ENCODE measurements at regions not wholly inside any gene's neighbourhood (a gene's known extent, or its start where the extent isn't known, plus 50 kb on each side); places are given as distances from the start of the nearest gene placed in this dataset.
"Not testable (repeated sequence)": the region's sequence is repeated elsewhere in the genome, so short reads cannot be mapped to it uniquely, and the experiment has no call there.

DNA sequence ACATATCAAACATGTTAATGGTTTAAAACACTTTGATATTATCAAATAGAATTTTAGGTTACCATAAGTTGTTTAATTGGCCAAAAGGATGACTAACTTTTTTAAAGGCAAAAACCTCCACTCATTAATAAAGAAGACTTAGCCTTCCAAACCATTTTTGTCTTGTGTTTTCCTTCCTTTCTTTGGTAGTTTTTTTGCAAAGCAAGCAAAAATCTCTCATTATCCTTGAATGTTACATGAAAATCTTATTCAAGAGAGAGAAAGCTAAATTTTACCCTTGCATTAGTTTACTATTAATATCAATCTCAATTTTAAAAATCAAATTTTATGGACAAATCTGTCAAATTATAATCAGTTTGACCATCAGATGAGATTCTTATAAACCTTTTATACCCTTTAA, 419.5 kb downstream of the SPIN4 start:
- Histone ChIP-seq H2AFZ (ENCODE audit: low read depth, low read length) (no peak overlapping the region), H3K9ac (ENCODE audit: low read length) (no peak overlapping the region), H3K27ac (ENCODE audit: low read depth, low read length) (no peak overlapping the region), H3K4me2 (ENCODE audit: low read length) (no peak overlapping the region), H4K20me1 (ENCODE audit: insufficient read depth, low read length) (no peaks in the 10 kb centered on the region), H3K4me3 (ENCODE audit: insufficient read depth, low read depth, low read length) (no peak overlapping the region), H3K36me3 (ENCODE audit: insufficient read depth, low read length) (no peaks in the 10 kb centered on the region), H3K79me2 (ENCODE audit: insufficient read depth, low read length) (no peaks in the 10 kb centered on the region), H3K4me1 (ENCODE audit: insufficient read depth, low read length) (no peaks in the 10 kb centered on the region), H3K9me3 (ENCODE audit: insufficient read depth, low read depth, low read length) (no peaks in the 10 kb centered on the region), H3K27me3 (ENCODE audit: insufficient read depth, low read length) (no peaks in the 10 kb centered on the region)
- DNase-seq (ENCODE audit: low read depth) (no peak), FAIRE-seq (peak; percentile 23)
- Mint-ChIP-seq H3K4me3 (ENCODE audit: unreplicated experiment) (no peak overlapping the region), H3K27me3 (ENCODE audit: low read depth, unreplicated experiment) (no peaks in the 10 kb centered on the region), H3K27ac (ENCODE audit: unreplicated experiment) (no peak overlapping the region), H3K4me1 (ENCODE audit: low read depth, unreplicated experiment) (no peaks in the 10 kb centered on the region), H3K9me3 (ENCODE audit: unreplicated experiment) (peaks cover 3% of the 10 kb centered on the region), H3K36me3 (ENCODE audit: low read depth, unreplicated experiment) (no peaks in the 10 kb centered on the region)
- no peak for TF ChIP-seq CTCF (IDR thresholded peaks at IDR 0.05; ENCODE audit: insufficient read depth, low read depth, low read length)
- no peak for TF ChIP-seq EZH2 (IDR thresholded peaks at IDR 0.05; ENCODE audit: insufficient read depth, low read length)

- Histone ChIP-seq H3K27me3 (ENCODE audit: insufficient read depth, low read length) (no peaks in the 10 kb centered on the region), H3K9ac (ENCODE audit: low read length) (no peak overlapping the region), H3K4me3 (ENCODE audit: insufficient read depth, low read depth, low read length) (no peak overlapping the region), H3K4me2 (ENCODE audit: low read length) (no peak overlapping the region), H3K36me3 (ENCODE audit: insufficient read depth, low read length) (no peaks in the 10 kb centered on the region), H3K27ac (ENCODE audit: low read depth, low read length) (no peak overlapping the region), H4K20me1 (ENCODE audit: insufficient read depth, low read length) (no peaks in the 10 kb centered on the region), H3K4me1 (ENCODE audit: insufficient read depth, low read length) (no peaks in the 10 kb centered on the region), H2AFZ (ENCODE audit: low read depth, low read length) (no peak overlapping the region), H3K79me2 (ENCODE audit: insufficient read depth, low read length) (no peaks in the 10 kb centered on the region), H3K9me3 (ENCODE audit: insufficient read depth, low read depth, low read length) (no peaks in the 10 kb centered on the region)
- Mint-ChIP-seq H3K27ac (ENCODE audit: unreplicated experiment) (no peak overlapping the region), H3K9me3 (ENCODE audit: unreplicated experiment) (peaks cover 3% of the 10 kb centered on the region), H3K36me3 (ENCODE audit: low read depth, unreplicated experiment) (no peaks in the 10 kb centered on the region), H3K4me3 (ENCODE audit: unreplicated experiment) (no peak overlapping the region), H3K27me3 (ENCODE audit: low read depth, unreplicated experiment) (no peaks in the 10 kb centered on the region), H3K4me1 (ENCODE audit: low read depth, unreplicated experiment) (no peaks in the 10 kb centered on the region)
- DNase-seq (ENCODE audit: low read depth) (no peak), FAIRE-seq (no peak)
- TF ChIP-seq EZH2 (IDR thresholded peaks at IDR 0.05; ENCODE audit: insufficient read depth, low read length) (no peak), CTCF (IDR thresholded peaks at IDR 0.05; ENCODE audit: insufficient read depth, low read depth, low read length) (no peak)
Measured at GRCh38 chrX:62928906-62929305, 422.2 kb downstream of the SPIN4 start.

DNA sequence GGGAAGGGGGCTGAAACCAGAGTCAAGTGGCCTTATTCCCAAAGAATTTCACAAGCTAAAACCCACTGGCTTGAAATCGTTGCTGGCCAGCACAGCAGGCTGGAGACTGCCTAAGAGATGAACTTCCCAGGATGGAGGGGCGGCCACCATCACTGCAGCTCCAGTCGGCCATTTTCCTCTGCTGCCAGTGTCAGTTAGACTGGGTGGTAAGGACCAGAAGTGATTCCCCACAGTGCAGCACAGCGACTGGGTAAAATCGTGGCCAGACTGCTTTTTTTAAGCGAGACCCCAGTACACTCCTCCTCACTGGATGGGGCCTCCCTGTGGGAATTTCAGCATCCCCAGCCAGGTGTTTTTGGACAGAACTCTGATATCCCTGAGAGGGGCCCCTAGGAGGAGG, 428.0 kb downstream of the SPIN4 start:
- no peaks in the 10 kb centered on the region for H3K79me2 ChIP-seq (ENCODE audit: insufficient read depth, low read length)
- no peak overlapping the region for H2AFZ ChIP-seq (ENCODE audit: low read depth, low read length)
- no peak for TF ChIP-seq EZH2 (IDR thresholded peaks at IDR 0.05; ENCODE audit: insufficient read depth, low read length)
- TF ChIP-seq CTCF (IDR thresholded peaks at IDR 0.05; ENCODE audit: insufficient read depth, low read depth, low read length): no peak
- H4K20me1 ChIP-seq (ENCODE audit: insufficient read depth, low read length): no peaks in the 10 kb centered on the region
- DNase-seq (ENCODE audit: low read depth) (no peak), FAIRE-seq (no peak)
- no peaks in the 10 kb centered on the region for H3K36me3 ChIP-seq (ENCODE audit: insufficient read depth, low read length)
- no peak overlapping the region for H3K9ac ChIP-seq (ENCODE audit: low read length)
- Mint-ChIP-seq H3K9me3 (ENCODE audit: unreplicated experiment) (no peaks in the 10 kb centered on the region), H3K36me3 (ENCODE audit: low read depth, unreplicated experiment) (no peaks in the 10 kb centered on the region), H3K27ac (ENCODE audit: unreplicated experiment) (no peak overlapping the region), H3K27me3 (ENCODE audit: low read depth, unreplicated experiment) (no peaks in the 10 kb centered on the region), H3K4me3 (ENCODE audit: unreplicated experiment) (no peak overlapping the region), H3K4me1 (ENCODE audit: low read depth, unreplicated experiment) (no peaks in the 10 kb centered on the region)
- H3K4me2 ChIP-seq (ENCODE audit: low read length): no peak overlapping the region
- H3K27me3 ChIP-seq (ENCODE audit: insufficient read depth, low read length): no peaks in the 10 kb centered on the region
- H3K4me3 ChIP-seq (ENCODE audit: insufficient read depth, low read depth, low read length): no peak overlapping the region
- no peaks in the 10 kb centered on the region for H3K4me1 ChIP-seq (ENCODE audit: insufficient read depth, low read length)
- no peaks in the 10 kb centered on the region for H3K9me3 ChIP-seq (ENCODE audit: insufficient read depth, low read depth, low read length)
- H3K27ac ChIP-seq (ENCODE audit: low read depth, low read length): no peak overlapping the region

DNA sequence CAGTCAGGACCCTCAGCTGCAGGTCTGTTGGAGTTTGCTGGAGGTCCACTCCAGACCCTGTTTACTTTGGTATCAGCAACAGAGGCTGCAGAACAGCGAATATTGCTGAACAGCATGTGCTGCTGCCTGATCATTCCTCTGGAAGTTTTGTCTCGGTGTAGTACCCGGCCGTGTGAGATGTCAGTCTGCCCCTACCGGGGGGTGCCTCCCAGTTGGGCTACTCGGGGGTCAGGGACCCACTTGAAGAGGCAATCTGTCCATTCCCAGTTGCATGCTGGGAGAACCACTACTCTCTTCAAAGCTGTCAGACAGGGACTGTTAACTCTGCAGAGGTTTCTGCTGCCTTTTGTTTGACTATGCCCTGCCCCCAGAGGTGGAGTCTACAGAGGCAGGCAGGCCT, 444.9 kb downstream of the SPIN4 start:
- DNase-seq (ENCODE audit: low read depth); H3K9me3 Mint-ChIP-seq (ENCODE audit: unreplicated experiment); H3K4me1 Mint-ChIP-seq (ENCODE audit: low read depth, unreplicated experiment); H3K27me3 Mint-ChIP-seq (ENCODE audit: low read depth, unreplicated experiment); H3K27ac ChIP-seq (ENCODE audit: low read depth, low read length); H3K27ac Mint-ChIP-seq (ENCODE audit: unreplicated experiment); H3K9ac ChIP-seq (ENCODE audit: low read length); H3K4me2 ChIP-seq (ENCODE audit: low read length); H4K20me1 ChIP-seq (ENCODE audit: insufficient read depth, low read length); H3K36me3 ChIP-seq (ENCODE audit: insufficient read depth, low read length); H3K4me3 Mint-ChIP-seq (ENCODE audit: unreplicated experiment); H3K4me1 ChIP-seq (ENCODE audit: insufficient read depth, low read length); H3K79me2 ChIP-seq (ENCODE audit: insufficient read depth, low read length); H3K9me3 ChIP-seq (ENCODE audit: insufficient read depth, low read depth, low read length); FAIRE-seq; H3K4me3 ChIP-seq (ENCODE audit: insufficient read depth, low read depth, low read length); H3K27me3 ChIP-seq (ENCODE audit: insufficient read depth, low read length); H3K36me3 Mint-ChIP-seq (ENCODE audit: low read depth, unreplicated experiment); H2AFZ ChIP-seq (ENCODE audit: low read depth, low read length): not testable (repeated sequence)
